ENCODE measurements at regions not wholly inside any gene's neighbourhood (a gene's known extent, or its start where the extent isn't known, plus 50 kb on each side); places are given as distances from the start of the nearest gene placed in this dataset.

- Histone ChIP-seq H3K27ac (ENCODE audit: low read depth, low read length, poor library complexity, severe bottlenecking) (no peak overlapping the region), H3K4me1 (ENCODE audit: insufficient read depth, low read length, poor library complexity, severe bottlenecking) (no peaks in the 10 kb centered on the region), H4K20me1 (ENCODE audit: insufficient read depth, low read length) (no peaks in the 10 kb centered on the region), H3K4me3 (ENCODE audit: low read depth, low read length, poor library complexity, severe bottlenecking) (no peak overlapping the region), H3K36me3 (ENCODE audit: insufficient read depth, low read length) (no peaks in the 10 kb centered on the region), H3K79me2 (ENCODE audit: insufficient read depth, low read depth, low read length) (no peaks in the 10 kb centered on the region), H3K4me2 (ENCODE audit: low read length) (no peak overlapping the region), H3K9me2 (ENCODE audit: insufficient read depth, low read length) (no peaks in the 10 kb centered on the region), H2AFZ (ENCODE audit: low read length) (no peak overlapping the region), H3K9me3 (ENCODE audit: low read length) (no peaks in the 10 kb centered on the region)
- no peak for DNase-seq (ENCODE audit: low spot score)
- ChIA-PET POLR2A (no interaction called here), CTCF (ENCODE audit: unreplicated experiment) (no interaction called here)
- intact Hi-C loops (cut with micrococcal nuclease; ENCODE audit: unreplicated experiment) = no loop called here
- TF ChIP-seq, protein P1, sequence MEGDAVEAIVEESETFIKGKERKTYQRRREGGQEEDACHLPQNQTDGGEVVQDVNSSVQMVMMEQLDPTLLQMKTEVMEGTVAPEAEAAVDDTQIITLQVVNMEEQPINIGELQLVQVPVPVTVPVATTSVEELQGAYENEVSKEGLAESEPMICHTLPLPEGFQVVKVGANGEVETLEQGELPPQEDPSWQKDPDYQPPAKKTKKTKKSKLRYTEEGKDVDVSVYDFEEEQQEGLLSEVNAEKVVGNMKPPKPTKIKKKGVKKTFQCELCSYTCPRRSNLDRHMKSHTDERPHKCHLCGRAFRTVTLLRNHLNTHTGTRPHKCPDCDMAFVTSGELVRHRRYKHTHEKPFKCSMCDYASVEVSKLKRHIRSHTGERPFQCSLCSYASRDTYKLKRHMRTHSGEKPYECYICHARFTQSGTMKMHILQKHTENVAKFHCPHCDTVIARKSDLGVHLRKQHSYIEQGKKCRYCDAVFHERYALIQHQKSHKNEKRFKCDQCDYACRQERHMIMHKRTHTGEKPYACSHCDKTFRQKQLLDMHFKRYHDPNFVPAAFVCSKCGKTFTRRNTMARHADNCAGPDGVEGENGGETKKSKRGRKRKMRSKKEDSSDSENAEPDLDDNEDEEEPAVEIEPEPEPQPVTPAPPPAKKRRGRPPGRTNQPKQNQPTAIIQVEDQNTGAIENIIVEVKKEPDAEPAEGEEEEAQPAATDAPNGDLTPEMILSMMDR (conservative IDR thresholded peaks at IDR 0.05; ENCODE audit: low read length) = no peak
- no TSS peak for BruUV-seq (replicated peaks)
Measured at GRCh38 chr18:47403949-47404348, 152.5 kb upstream of the SKOR2 start.

DNA sequence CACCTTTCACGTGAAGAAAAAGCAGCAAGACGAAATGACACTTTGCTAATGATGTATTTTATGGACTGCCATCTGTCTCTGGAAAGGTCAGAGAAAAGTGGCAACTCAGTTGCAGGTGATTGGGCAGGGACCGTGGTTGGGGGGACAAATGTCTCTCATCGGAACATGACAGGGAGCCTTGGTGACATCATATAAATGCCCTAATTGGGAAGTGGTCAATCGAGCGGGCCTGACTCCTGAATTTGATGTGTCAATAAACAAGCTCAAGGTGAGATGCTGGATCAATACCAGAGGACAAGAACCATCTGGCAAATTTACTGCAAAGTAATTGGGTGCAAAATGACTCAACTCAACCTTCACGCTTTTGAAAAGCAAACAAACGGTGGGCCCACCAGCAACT, 151.9 kb upstream of the SKOR2 start:
- H3K9me2 ChIP-seq (ENCODE audit: insufficient read depth, low read length) = no peaks in the 10 kb centered on the region
- no peak overlapping the region for H2AFZ ChIP-seq (ENCODE audit: low read length)
- DNase-seq (ENCODE audit: low spot score) = no peak
- intact Hi-C loops (cut with micrococcal nuclease; ENCODE audit: unreplicated experiment) = no loop called here
- no peak overlapping the region for H3K27ac ChIP-seq (ENCODE audit: low read depth, low read length, poor library complexity, severe bottlenecking)
- ChIA-PET CTCF (ENCODE audit: unreplicated experiment) (no interaction called here), POLR2A (no interaction called here)
- H3K36me3 ChIP-seq (ENCODE audit: insufficient read depth, low read length) = no peaks in the 10 kb centered on the region
- H4K20me1 ChIP-seq (ENCODE audit: insufficient read depth, low read length) = no peaks in the 10 kb centered on the region
- no peaks in the 10 kb centered on the region for H3K4me1 ChIP-seq (ENCODE audit: insufficient read depth, low read length, poor library complexity, severe bottlenecking)
- TF ChIP-seq, protein P1 (conservative IDR thresholded peaks at IDR 0.05; ENCODE audit: low read length) = no peak
- no peak for TF ChIP-seq EZH2phosphoT487 (IDR thresholded peaks at IDR 0.05; ENCODE audit: borderline replicate concordance, low read depth, low read length)
- H3K4me3 ChIP-seq (ENCODE audit: low read depth, low read length, poor library complexity, severe bottlenecking) = no peak overlapping the region
- no peak overlapping the region for H3K4me2 ChIP-seq (ENCODE audit: low read length)
- H3K79me2 ChIP-seq (ENCODE audit: insufficient read depth, low read depth, low read length) = no peaks in the 10 kb centered on the region
- no peaks in the 10 kb centered on the region for H3K9me3 ChIP-seq (ENCODE audit: low read length)
- BruUV-seq (replicated peaks) = no TSS peak

DNA sequence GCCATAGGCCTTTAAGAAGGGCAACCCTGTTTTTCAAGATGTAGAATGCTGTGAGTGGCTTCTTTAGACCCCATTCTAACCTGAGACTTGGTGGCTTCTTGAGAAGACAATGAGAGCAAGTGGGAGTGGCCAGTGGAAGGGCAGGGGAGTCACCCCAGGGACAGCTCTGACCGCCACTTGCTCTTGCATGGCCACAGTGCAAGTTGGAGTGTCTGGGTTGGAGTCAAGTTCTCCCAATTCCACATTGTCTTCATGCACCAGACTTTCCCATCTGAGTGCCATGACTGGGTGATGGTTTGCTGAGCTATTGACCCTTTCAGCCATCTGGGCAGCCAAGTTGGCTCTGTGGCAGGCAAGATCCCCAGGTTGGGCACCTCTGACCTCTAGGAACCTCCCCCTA, 148.0 kb upstream of the SKOR2 start:
- CTCF ChIA-PET (ENCODE audit: unreplicated experiment) = no interaction called here

More for the DNA sequence above, 148.0 kb upstream of the SKOR2 start:
- H2AFZ ChIP-seq (ENCODE audit: low read length) = no peak overlapping the region
- H3K27ac ChIP-seq (ENCODE audit: low read depth, low read length, poor library complexity, severe bottlenecking) = no peak overlapping the region
- no peaks in the 10 kb centered on the region for H3K9me2 ChIP-seq (ENCODE audit: insufficient read depth, low read length)
- H3K4me3 ChIP-seq (ENCODE audit: low read depth, low read length, poor library complexity, severe bottlenecking) = no peak overlapping the region
- DNase-seq (ENCODE audit: low spot score) = no peak
- H3K4me2 ChIP-seq (ENCODE audit: low read length) = no peak overlapping the region
- no peaks in the 10 kb centered on the region for H3K9me3 ChIP-seq (ENCODE audit: low read length)
- intact Hi-C loops (cut with micrococcal nuclease; ENCODE audit: unreplicated experiment) = loop anchor here (10.0 kb wide), 1 partner anchor 355 kb away; no protein-coding TSS in a partner anchor
- no peak for TF ChIP-seq EZH2phosphoT487 (IDR thresholded peaks at IDR 0.05; ENCODE audit: borderline replicate concordance, low read depth, low read length)
- TF ChIP-seq, protein P1 (conservative IDR thresholded peaks at IDR 0.05; ENCODE audit: low read length) = no peak
- H4K20me1 ChIP-seq (ENCODE audit: insufficient read depth, low read length) = no peaks in the 10 kb centered on the region
- H3K36me3 ChIP-seq (ENCODE audit: insufficient read depth, low read length) = no peaks in the 10 kb centered on the region
- BruUV-seq (replicated peaks) = no TSS peak
- H3K79me2 ChIP-seq (ENCODE audit: insufficient read depth, low read depth, low read length) = no peaks in the 10 kb centered on the region
- H3K4me1 ChIP-seq (ENCODE audit: insufficient read depth, low read length, poor library complexity, severe bottlenecking) = no peaks in the 10 kb centered on the region
- POLR2A ChIA-PET = interaction anchor here (0.5 kb wide), 1 partner anchor 10 kb away, joined by 3 read pairs; no protein-coding TSS in a partner anchor
